ENCODE measurements at regions not wholly inside any gene's neighbourhood (a gene's known extent, or its start where the extent isn't known, plus 50 kb on each side); places are given as distances from the start of the nearest gene placed in this dataset.

GRCh38 chr13:69649063-69649392 is 458.6 kb upstream of the ATXN8OS start:
- no peaks in the 10 kb centered on the region for H3K79me2 ChIP-seq (ENCODE audit: control insufficient read depth, insufficient read depth, low read length)
- no peaks in the 10 kb centered on the region for H3K9me3 ChIP-seq (ENCODE audit: control insufficient read depth, insufficient read depth, low read depth, low read length)
- H3K4me3 ChIP-seq (replicated peaks in 1 of 4; ENCODE audit: control extremely low read depth in 1 of 4, insufficient read depth in 1 of 4, low read depth in 3 of 4, low read length in 4 of 4), result no peak overlapping the region
- DNase-seq (ENCODE audit: low read depth in 2 of 2), result no peak
- H3K4me1 ChIP-seq (ENCODE audit: control insufficient read depth, extremely low read depth, insufficient read depth, low read length), result no peaks in the 10 kb centered on the region
- no peaks in the 10 kb centered on the region for H3K27me3 ChIP-seq (ENCODE audit: control insufficient read depth, insufficient read depth, low read length)
- H3K4me2 ChIP-seq (ENCODE audit: extremely low read depth, insufficient read depth, low read length), result no peak overlapping the region
- H3K36me3 ChIP-seq (ENCODE audit: control insufficient read depth, insufficient read depth, low read length), result no peaks in the 10 kb centered on the region
- no peak overlapping the region for H3K27ac ChIP-seq (ENCODE audit: insufficient read depth, low read length)
- TF ChIP-seq EZH2 (IDR thresholded peaks at IDR 0.05; ENCODE audit: low read length, missing control alignments), result no peak
- TF ChIP-seq, protein P1, sequence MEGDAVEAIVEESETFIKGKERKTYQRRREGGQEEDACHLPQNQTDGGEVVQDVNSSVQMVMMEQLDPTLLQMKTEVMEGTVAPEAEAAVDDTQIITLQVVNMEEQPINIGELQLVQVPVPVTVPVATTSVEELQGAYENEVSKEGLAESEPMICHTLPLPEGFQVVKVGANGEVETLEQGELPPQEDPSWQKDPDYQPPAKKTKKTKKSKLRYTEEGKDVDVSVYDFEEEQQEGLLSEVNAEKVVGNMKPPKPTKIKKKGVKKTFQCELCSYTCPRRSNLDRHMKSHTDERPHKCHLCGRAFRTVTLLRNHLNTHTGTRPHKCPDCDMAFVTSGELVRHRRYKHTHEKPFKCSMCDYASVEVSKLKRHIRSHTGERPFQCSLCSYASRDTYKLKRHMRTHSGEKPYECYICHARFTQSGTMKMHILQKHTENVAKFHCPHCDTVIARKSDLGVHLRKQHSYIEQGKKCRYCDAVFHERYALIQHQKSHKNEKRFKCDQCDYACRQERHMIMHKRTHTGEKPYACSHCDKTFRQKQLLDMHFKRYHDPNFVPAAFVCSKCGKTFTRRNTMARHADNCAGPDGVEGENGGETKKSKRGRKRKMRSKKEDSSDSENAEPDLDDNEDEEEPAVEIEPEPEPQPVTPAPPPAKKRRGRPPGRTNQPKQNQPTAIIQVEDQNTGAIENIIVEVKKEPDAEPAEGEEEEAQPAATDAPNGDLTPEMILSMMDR (conservative IDR thresholded peaks at IDR 0.05 in 1 of 2, IDR thresholded peaks at IDR 0.05 in 1 of 2; ENCODE audit: low read depth in 1 of 2, low read length in 2 of 2), result no peak
- no peak overlapping the region for H3K9ac ChIP-seq (ENCODE audit: insufficient read depth, low read length)
- H4K20me1 ChIP-seq (ENCODE audit: control insufficient read depth, extremely low read depth, insufficient read depth, low read length), result no peaks in the 10 kb centered on the region
- no peak overlapping the region for H2AFZ ChIP-seq (ENCODE audit: low read length)

- TF ChIP-seq EZH2 (IDR thresholded peaks at IDR 0.05; ENCODE audit: low read length, missing control alignments), result no peak
- TF ChIP-seq, protein P1 (conservative IDR thresholded peaks at IDR 0.05 in 1 of 2, IDR thresholded peaks at IDR 0.05 in 1 of 2; ENCODE audit: low read depth in 1 of 2, low read length in 2 of 2), result no peak
- H3K4me1 ChIP-seq (ENCODE audit: control insufficient read depth, extremely low read depth, insufficient read depth, low read length), result no peaks in the 10 kb centered on the region
- no peak overlapping the region for H3K4me2 ChIP-seq (ENCODE audit: extremely low read depth, insufficient read depth, low read length)
- H2AFZ ChIP-seq (ENCODE audit: low read length), result no peak overlapping the region
- H3K9me3 ChIP-seq (ENCODE audit: control insufficient read depth, insufficient read depth, low read depth, low read length), result no peaks in the 10 kb centered on the region
- no peaks in the 10 kb centered on the region for H4K20me1 ChIP-seq (ENCODE audit: control insufficient read depth, extremely low read depth, insufficient read depth, low read length)
- no peak for DNase-seq (ENCODE audit: low read depth in 2 of 2)
- H3K79me2 ChIP-seq (ENCODE audit: control insufficient read depth, insufficient read depth, low read length), result no peaks in the 10 kb centered on the region
- no peak overlapping the region for H3K9ac ChIP-seq (ENCODE audit: insufficient read depth, low read length)
- H3K4me3 ChIP-seq (replicated peaks in 1 of 4; ENCODE audit: control extremely low read depth in 1 of 4, insufficient read depth in 1 of 4, low read depth in 3 of 4, low read length in 4 of 4), result no peak overlapping the region
- H3K36me3 ChIP-seq (ENCODE audit: control insufficient read depth, insufficient read depth, low read length), result no peaks in the 10 kb centered on the region
- H3K27ac ChIP-seq (ENCODE audit: insufficient read depth, low read length), result no peak overlapping the region
- H3K27me3 ChIP-seq (ENCODE audit: control insufficient read depth, insufficient read depth, low read length), result no peaks in the 10 kb centered on the region
These were observed 459.1 kb upstream of the ATXN8OS start for GRCh38 chr13:69648340-69649062.

- H3K4me1 ChIP-seq (ENCODE audit: control insufficient read depth, extremely low read depth, insufficient read depth, low read length), result no peaks in the 10 kb centered on the region
- H3K27ac ChIP-seq (ENCODE audit: insufficient read depth, low read length), result no peak overlapping the region
- no peaks in the 10 kb centered on the region for H3K79me2 ChIP-seq (ENCODE audit: control insufficient read depth, insufficient read depth, low read length)
- H3K36me3 ChIP-seq (ENCODE audit: control insufficient read depth, insufficient read depth, low read length), result no peaks in the 10 kb centered on the region
- H4K20me1 ChIP-seq (ENCODE audit: control insufficient read depth, extremely low read depth, insufficient read depth, low read length), result no peaks in the 10 kb centered on the region
- H3K27me3 ChIP-seq (ENCODE audit: control insufficient read depth, insufficient read depth, low read length), result no peaks in the 10 kb centered on the region
- H2AFZ ChIP-seq (ENCODE audit: low read length), result no peak overlapping the region
- no peak overlapping the region for H3K4me2 ChIP-seq (ENCODE audit: extremely low read depth, insufficient read depth, low read length)
- H3K4me3 ChIP-seq (replicated peaks in 1 of 4; ENCODE audit: control extremely low read depth in 1 of 4, insufficient read depth in 1 of 4, low read depth in 3 of 4, low read length in 4 of 4), result no peak overlapping the region
- H3K9me3 ChIP-seq (ENCODE audit: control insufficient read depth, insufficient read depth, low read depth, low read length), result no peaks in the 10 kb centered on the region
- TF ChIP-seq, protein P1 (conservative IDR thresholded peaks at IDR 0.05 in 1 of 2, IDR thresholded peaks at IDR 0.05 in 1 of 2; ENCODE audit: low read depth in 1 of 2, low read length in 2 of 2), result no peak
- no peak for TF ChIP-seq EZH2 (IDR thresholded peaks at IDR 0.05; ENCODE audit: low read length, missing control alignments)
- no peak overlapping the region for H3K9ac ChIP-seq (ENCODE audit: insufficient read depth, low read length)
- DNase-seq (ENCODE audit: low read depth in 2 of 2), result no peak
These were observed 463.2 kb upstream of the ATXN8OS start for GRCh38 chr13:69644447-69644846.

All from fibroblast of lung (primary cell).